ENCODE measurements at regions not wholly inside any gene's neighbourhood (a gene's known extent, or its start where the extent isn't known, plus 50 kb on each side); places are given as distances from the start of the nearest gene placed in this dataset.

- no peak overlapping the region for H3K4me3 Mint-ChIP-seq
- no peak for TF ChIP-seq CTCF (IDR thresholded peaks at IDR 0.05; ENCODE audit: unreplicated experiment)
- no peaks in the 10 kb centered on the region for H3K9me3 Mint-ChIP-seq
- no peaks in the 10 kb centered on the region for H3K27me3 Mint-ChIP-seq (ENCODE audit: low read depth)
- H3K4me1 Mint-ChIP-seq: peaks cover 56% of the 10 kb centered on the region
- H3K36me3 Mint-ChIP-seq: no peaks in the 10 kb centered on the region
- H3K27ac Mint-ChIP-seq: peak overlapping the region; percentile 84
- no peak for DNase-seq (ENCODE audit: low spot score in 2 of 2, unreplicated experiment in 2 of 2)
Measured at GRCh38 chr13:73399347-73400216, 340.8 kb downstream of the KLF5 start.

- TF ChIP-seq CTCF (IDR thresholded peaks at IDR 0.05; ENCODE audit: unreplicated experiment): no peak
- no peak overlapping the region for H3K4me3 Mint-ChIP-seq
Measured at GRCh38 chr13:73397496-73398305, 338.9 kb downstream of the KLF5 start.

GRCh38 chr13:73394066-73394465 is 335.3 kb downstream of the KLF5 start:
- Mint-ChIP-seq H3K27me3 (ENCODE audit: low read depth) (no peaks in the 10 kb centered on the region), H3K4me3 (no peak overlapping the region), H3K4me1 (peaks cover 29% of the 10 kb centered on the region), H3K27ac (no peak overlapping the region), H3K9me3 (peaks cover 20% of the 10 kb centered on the region), H3K36me3 (peaks cover 2% of the 10 kb centered on the region)
- no peak for DNase-seq (ENCODE audit: low spot score in 2 of 2, unreplicated experiment in 2 of 2)
- no peak for TF ChIP-seq CTCF (IDR thresholded peaks at IDR 0.05; ENCODE audit: unreplicated experiment)

More at GRCh38 chr13:73397496-73398305, 338.9 kb downstream of the KLF5 start:
- Mint-ChIP-seq H3K36me3 (no peaks in the 10 kb centered on the region), H3K27me3 (ENCODE audit: low read depth) (no peaks in the 10 kb centered on the region), H3K4me1 (peaks cover 54% of the 10 kb centered on the region), H3K9me3 (no peaks in the 10 kb centered on the region), H3K27ac (peak overlapping the region; percentile 75)
- no peak for DNase-seq (ENCODE audit: low spot score in 2 of 2, unreplicated experiment in 2 of 2)

- no peak for TF ChIP-seq CTCF (IDR thresholded peaks at IDR 0.05; ENCODE audit: unreplicated experiment)
- DNase-seq (ENCODE audit: low spot score in 2 of 2, unreplicated experiment in 2 of 2): no peak
- Mint-ChIP-seq H3K27me3 (ENCODE audit: low read depth) (no peaks in the 10 kb centered on the region), H3K36me3 (peaks cover 2% of the 10 kb centered on the region), H3K4me1 (peaks cover 2% of the 10 kb centered on the region), H3K9me3 (peaks cover 23% of the 10 kb centered on the region), H3K27ac (no peak overlapping the region), H3K4me3 (no peak overlapping the region)
Measured at GRCh38 chr13:73390100-73390499, 331.3 kb downstream of the KLF5 start.

- H3K27ac Mint-ChIP-seq: no peak overlapping the region
- H3K4me1 Mint-ChIP-seq: no peaks in the 10 kb centered on the region
- no peak overlapping the region for H3K4me3 Mint-ChIP-seq
- H3K27me3 Mint-ChIP-seq (ENCODE audit: low read depth): no peaks in the 10 kb centered on the region
- peaks cover 2% of the 10 kb centered on the region for H3K36me3 Mint-ChIP-seq
- no peak for TF ChIP-seq CTCF (IDR thresholded peaks at IDR 0.05; ENCODE audit: unreplicated experiment)
- no peak for DNase-seq (ENCODE audit: low spot score in 2 of 2, unreplicated experiment in 2 of 2)
- H3K9me3 Mint-ChIP-seq: peaks cover 23% of the 10 kb centered on the region
Measured at GRCh38 chr13:73388586-73388985, 329.8 kb downstream of the KLF5 start.

All from mesothelial cell of epicardium (in vitro differentiated cells).